ENCODE measurements at regions not wholly inside any gene's neighbourhood (a gene's known extent, or its start where the extent isn't known, plus 50 kb on each side); places are given as distances from the start of the nearest gene placed in this dataset.

DNA sequence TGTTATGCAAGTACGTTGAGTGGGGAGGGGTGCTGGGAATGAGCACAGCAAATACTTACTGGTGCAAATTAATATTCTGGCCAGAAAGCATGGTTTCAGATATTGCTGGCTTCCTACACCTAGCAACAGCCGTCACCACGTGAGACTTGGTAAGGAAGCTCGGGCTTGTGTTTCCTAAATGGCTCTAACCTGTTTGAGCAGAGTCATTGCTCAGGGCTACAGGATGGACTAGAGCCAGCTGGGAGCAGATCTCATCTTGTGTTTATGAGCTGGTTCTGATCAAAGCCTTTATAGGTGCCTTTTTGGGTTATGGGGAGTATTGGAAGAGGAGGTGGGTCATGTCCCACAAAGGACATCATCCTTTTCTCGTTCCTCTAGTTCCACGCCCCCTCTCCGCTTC, 200.3 kb downstream of the BUB3 start:
- TF ChIP-seq, protein P1, sequence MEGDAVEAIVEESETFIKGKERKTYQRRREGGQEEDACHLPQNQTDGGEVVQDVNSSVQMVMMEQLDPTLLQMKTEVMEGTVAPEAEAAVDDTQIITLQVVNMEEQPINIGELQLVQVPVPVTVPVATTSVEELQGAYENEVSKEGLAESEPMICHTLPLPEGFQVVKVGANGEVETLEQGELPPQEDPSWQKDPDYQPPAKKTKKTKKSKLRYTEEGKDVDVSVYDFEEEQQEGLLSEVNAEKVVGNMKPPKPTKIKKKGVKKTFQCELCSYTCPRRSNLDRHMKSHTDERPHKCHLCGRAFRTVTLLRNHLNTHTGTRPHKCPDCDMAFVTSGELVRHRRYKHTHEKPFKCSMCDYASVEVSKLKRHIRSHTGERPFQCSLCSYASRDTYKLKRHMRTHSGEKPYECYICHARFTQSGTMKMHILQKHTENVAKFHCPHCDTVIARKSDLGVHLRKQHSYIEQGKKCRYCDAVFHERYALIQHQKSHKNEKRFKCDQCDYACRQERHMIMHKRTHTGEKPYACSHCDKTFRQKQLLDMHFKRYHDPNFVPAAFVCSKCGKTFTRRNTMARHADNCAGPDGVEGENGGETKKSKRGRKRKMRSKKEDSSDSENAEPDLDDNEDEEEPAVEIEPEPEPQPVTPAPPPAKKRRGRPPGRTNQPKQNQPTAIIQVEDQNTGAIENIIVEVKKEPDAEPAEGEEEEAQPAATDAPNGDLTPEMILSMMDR (IDR thresholded peaks at IDR 0.05) = no peak
- TF ChIP-seq POLR2AphosphoS5 (IDR thresholded peaks at IDR 0.05) = no peak
